AG09319 (cell line): ENCODE measurements at regions not wholly inside any gene's neighbourhood (a gene's known extent, or its start where the extent isn't known, plus 50 kb on each side); places are given as distances from the start of the nearest gene placed in this dataset.

Experiments
- DNase-seq: peaks from one replicate; pipeline ENCODE4 v3.0.0-alpha.2; 2010; ENCODE audit warnings: low read depth; ENCODE audit errors: extremely low read depth
- CTCF ChIP-seq: IDR thresholded peaks from 2 replicates; pipeline ENCODE4 v1.5.1; 2011; ENCODE audit warnings: low read depth, mild to moderate bottlenecking, inconsistent platforms, low read length, moderate library complexity

GRCh38 chr5:146940295-146940694 lies 61.7 kb upstream of the PPP2R2B start:
- no peak for DNase-seq
- no peak for TF ChIP-seq CTCF

GRCh38 chr5:146944019-146944418 lies 65.5 kb upstream of the PPP2R2B start:
- no peak for DNase-seq
- TF ChIP-seq CTCF, result no peak

- no peak for DNase-seq
- no peak for TF ChIP-seq CTCF
These were observed 66.4 kb upstream of the PPP2R2B start for GRCh38 chr5:146944764-146945616.

- no peak for TF ChIP-seq CTCF
- no peak for DNase-seq
These were observed 67.1 kb upstream of the PPP2R2B start for GRCh38 chr5:146945617-146946084.

GRCh38 chr5:146947181-146947941 lies 68.8 kb upstream of the PPP2R2B start:
- no peak for TF ChIP-seq CTCF
- no peak for DNase-seq

GRCh38 chr5:146948666-146949065 lies 70.1 kb upstream of the PPP2R2B start:
- no peak for DNase-seq
- no peak for TF ChIP-seq CTCF

- no peak for DNase-seq
- TF ChIP-seq CTCF, result no peak
These were observed 73.6 kb upstream of the PPP2R2B start for GRCh38 chr5:146952168-146952567.
